ENCODE measurements at regions not wholly inside any gene's neighbourhood (a gene's known extent, or its start where the extent isn't known, plus 50 kb on each side); places are given as distances from the start of the nearest gene placed in this dataset.
"Not testable (repeated sequence)": the region's sequence is repeated elsewhere in the genome, so short reads cannot be mapped to it uniquely, and the experiment has no call there.

GRCh38 chr3:104445252-104445919 lies 921.3 kb upstream of the ALCAM start:
- H3K4me1 ChIP-seq (ENCODE audit: control insufficient read depth, insufficient read depth, low read length); ATAC-seq; H3K27ac ChIP-seq (ENCODE audit: low read length); intact Hi-C loops (cut with DNase I); H3K4me3 ChIP-seq (ENCODE audit: low read length); H3K9me3 ChIP-seq (ENCODE audit: control insufficient read depth, low read length); DNase-seq; H3K27me3 ChIP-seq (ENCODE audit: control insufficient read depth, insufficient read depth): not testable (repeated sequence)
- WGBS = 93% methylated on average over 8 of the region's 9 CpGs

DNA sequence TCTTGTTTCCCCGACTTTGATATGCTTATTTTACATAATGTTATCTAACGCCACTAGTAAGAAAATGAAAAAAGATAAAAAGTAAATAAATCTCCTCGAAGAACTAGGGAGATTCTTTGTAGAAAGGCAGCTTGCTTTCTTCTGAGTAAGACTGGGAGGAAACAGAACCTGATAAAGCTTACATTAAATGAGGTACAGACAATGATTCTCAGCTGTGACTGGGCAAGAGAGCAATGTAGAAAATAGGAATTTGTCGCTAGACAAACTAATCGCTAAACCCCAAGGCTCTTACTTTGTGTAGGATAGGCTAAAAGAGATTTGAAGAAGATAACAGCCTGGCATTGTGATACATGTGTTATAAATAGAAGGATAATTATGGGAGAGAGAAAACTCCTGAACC lies 919.0 kb upstream of the ALCAM start:
- DNase-seq = no peak
- H3K27me3 ChIP-seq (ENCODE audit: control insufficient read depth, insufficient read depth) = no peaks in the 10 kb centered on the region
- no peak overlapping the region for H3K4me3 ChIP-seq (ENCODE audit: low read length)
- no peaks in the 10 kb centered on the region for H3K4me1 ChIP-seq (ENCODE audit: control insufficient read depth, insufficient read depth, low read length)
- WGBS = 34% methylated on average over 5 of the region's 5 CpGs
- H3K9me3 ChIP-seq (ENCODE audit: control insufficient read depth, low read length) = no peaks in the 10 kb centered on the region
- ATAC-seq = no peak
- intact Hi-C loops (cut with DNase I) = no loop called here
- H3K27ac ChIP-seq (ENCODE audit: low read length) = no peak overlapping the region

DNA sequence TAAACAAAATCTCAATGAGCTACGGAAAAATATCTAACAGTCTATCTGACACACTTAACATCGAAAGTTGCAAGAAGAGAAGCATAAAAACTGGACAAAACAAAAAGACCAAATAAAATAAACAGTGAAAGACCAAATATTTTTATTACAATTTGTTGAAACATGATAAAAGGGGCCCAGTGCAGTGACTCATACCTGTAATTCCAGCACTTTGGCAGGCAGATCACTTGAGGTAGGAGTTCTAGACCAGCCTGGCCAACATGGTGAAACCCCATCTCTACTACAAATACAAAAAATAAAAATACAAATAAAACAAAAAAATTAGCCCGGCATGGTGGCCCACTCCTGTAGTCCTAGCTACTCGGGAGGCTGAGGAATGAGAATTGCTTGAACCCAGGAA lies 914.0 kb upstream of the ALCAM start:
- Histone ChIP-seq H3K9me3 (ENCODE audit: control insufficient read depth, low read length) (no peaks in the 10 kb centered on the region), H3K27ac (ENCODE audit: low read length) (no peak overlapping the region), H3K4me1 (ENCODE audit: control insufficient read depth, insufficient read depth, low read length) (no peaks in the 10 kb centered on the region), H3K4me3 (ENCODE audit: low read length) (no peak overlapping the region), H3K27me3 (ENCODE audit: control insufficient read depth, insufficient read depth) (no peaks in the 10 kb centered on the region)
- 86% methylated on average over 4 of the region's 4 CpGs for WGBS
- ATAC-seq (no peak), DNase-seq (no peak)
- intact Hi-C loops (cut with DNase I) = no loop called here

DNA sequence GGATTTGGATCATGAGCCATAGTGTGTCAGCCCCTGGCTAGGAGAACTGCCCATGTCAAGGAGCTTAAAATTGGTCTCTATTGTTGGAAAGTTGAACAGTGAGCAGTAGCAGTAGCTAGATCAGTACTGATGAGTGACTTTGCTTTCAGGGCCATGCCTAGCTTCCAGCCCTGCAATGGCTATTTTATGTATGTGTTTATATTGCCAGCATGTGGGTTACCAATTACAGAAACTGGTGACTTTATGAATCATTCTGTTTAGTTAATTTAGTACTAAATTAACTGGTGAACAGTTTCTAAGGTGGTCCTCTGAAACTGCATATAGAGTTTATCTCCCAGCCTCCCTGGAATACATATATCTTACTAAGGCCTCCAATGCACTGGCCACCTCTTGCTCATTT lies 908.1 kb upstream of the ALCAM start:
- intact Hi-C loops (cut with DNase I) = no loop called here

DNA sequence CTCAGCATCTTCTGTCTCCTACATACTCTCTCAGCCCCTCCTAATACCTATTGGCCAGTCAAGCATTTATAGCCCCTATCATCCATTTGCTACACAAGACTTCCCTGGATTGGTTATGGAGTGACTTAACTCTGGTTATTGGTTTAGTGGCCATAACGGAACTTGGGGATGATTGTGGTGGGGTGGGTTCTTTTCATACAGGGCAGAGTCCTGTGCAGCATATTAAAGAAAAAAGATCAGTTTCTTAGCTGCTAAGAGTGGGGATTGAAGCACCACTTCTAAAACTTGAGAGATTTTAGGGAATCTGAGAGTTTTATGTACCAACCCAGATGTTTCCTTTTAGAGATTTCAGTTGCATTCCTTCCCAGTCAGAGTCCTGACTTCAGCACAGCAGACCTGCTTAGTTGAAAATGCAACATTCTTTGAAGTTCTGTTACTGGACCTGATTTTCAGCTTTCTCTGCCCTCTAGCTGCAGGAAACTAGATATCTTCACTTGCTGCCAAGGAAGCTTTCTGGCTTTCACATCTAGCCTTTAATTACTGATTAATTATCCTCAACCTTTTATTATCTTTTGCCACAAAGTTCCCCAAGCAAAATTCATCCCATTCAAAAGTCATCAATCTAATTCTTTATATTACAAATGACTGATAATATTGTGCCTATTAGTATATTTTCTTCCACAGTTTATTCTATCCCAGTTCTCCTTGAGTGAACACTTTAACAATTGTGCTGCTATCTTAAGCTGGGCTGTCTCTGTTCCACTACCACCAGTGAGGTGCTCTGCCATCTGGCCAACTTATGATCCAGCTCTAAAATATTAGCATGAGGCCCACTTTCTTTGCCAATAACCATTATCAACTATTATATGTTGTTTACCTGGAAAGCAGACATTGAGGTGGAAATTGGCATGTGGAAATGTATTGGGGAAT lies 906.0 kb upstream of the ALCAM start:
- intact Hi-C loops (cut with DNase I) = no loop called here

More for the DNA sequence above, 908.1 kb upstream of the ALCAM start:
- no peaks in the 10 kb centered on the region for H3K27me3 ChIP-seq (ENCODE audit: control insufficient read depth, insufficient read depth)
- H3K4me1 ChIP-seq (ENCODE audit: control insufficient read depth, insufficient read depth, low read length) = peaks cover 3% of the 10 kb centered on the region
- ATAC-seq (no peak), DNase-seq (no peak)
- no peaks in the 10 kb centered on the region for H3K9me3 ChIP-seq (ENCODE audit: control insufficient read depth, low read length)
- H3K4me3 ChIP-seq (ENCODE audit: low read length) = no peak overlapping the region
- no peak overlapping the region for H3K27ac ChIP-seq (ENCODE audit: low read length)

DNA sequence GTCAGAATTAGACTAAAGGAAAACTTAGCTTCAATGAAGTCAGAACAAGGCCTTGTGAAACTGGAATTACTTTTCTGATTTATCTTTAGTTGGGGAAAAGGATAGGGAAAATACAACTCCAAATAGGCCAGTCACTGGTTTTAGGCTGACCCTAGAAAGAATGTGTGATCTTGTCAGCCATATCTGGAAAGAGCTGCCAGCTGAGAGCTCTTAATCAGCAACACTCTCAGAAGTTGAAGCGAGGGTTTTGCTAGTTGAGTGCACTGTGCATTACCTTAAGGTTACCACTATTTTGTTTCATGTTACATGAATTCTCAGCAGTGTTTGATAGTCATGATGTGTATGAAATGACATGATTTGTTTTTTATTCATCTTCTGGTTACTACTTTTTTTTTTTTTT lies 905.3 kb upstream of the ALCAM start:
- no peak for DNase-seq
- WGBS = 25% methylated on average over 1 of the region's 1 CpG
- no peak overlapping the region for H3K27ac ChIP-seq (ENCODE audit: low read length)
- H3K27me3 ChIP-seq (ENCODE audit: control insufficient read depth, insufficient read depth) = no peaks in the 10 kb centered on the region
- intact Hi-C loops (cut with DNase I) = no loop called here
- peak; percentile 65 to 92 for ATAC-seq
- no peak overlapping the region for H3K4me3 ChIP-seq (ENCODE audit: low read length)
- peaks cover 3% of the 10 kb centered on the region for H3K4me1 ChIP-seq (ENCODE audit: control insufficient read depth, insufficient read depth, low read length)
- no peaks in the 10 kb centered on the region for H3K9me3 ChIP-seq (ENCODE audit: control insufficient read depth, low read length)

More for the DNA sequence above, 906.0 kb upstream of the ALCAM start:
- 54% methylated on average over 1 of the region's 1 CpG for WGBS
- no peaks in the 10 kb centered on the region for H3K27me3 ChIP-seq (ENCODE audit: control insufficient read depth, insufficient read depth)
- no peak for DNase-seq
- H3K4me3 ChIP-seq (ENCODE audit: low read length) = no peak overlapping the region
- H3K9me3 ChIP-seq (ENCODE audit: control insufficient read depth, low read length) = no peaks in the 10 kb centered on the region
- ATAC-seq = peak in 1 of 2 donors; percentile 51
- H3K4me1 ChIP-seq (ENCODE audit: control insufficient read depth, insufficient read depth, low read length) = peaks cover 3% of the 10 kb centered on the region
- no peak overlapping the region for H3K27ac ChIP-seq (ENCODE audit: low read length)

DNA sequence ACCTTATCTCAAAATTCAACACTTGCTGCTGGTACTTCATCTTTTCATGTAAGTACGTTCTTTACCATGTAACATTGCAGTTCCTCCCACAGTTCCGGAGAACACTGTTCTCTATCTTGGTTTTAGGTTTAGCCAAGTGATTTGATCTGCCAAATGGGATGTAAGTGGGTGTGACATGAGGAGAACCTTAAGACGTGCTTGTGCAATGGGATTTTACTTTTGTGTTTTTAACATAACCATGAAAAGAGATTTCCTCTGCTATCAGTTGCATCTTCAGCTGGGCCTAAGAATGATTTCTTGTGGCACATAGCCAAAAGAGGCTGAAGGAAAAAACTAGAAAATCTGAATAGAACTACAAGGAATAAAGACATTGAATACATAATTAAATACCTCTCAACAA lies 894.5 kb upstream of the ALCAM start:
- Histone ChIP-seq H3K27me3 (ENCODE audit: control insufficient read depth, insufficient read depth) (no peaks in the 10 kb centered on the region), H3K27ac (ENCODE audit: low read length) (no peak overlapping the region), H3K4me3 (ENCODE audit: low read length) (no peak overlapping the region), H3K9me3 (ENCODE audit: control insufficient read depth, low read length) (no peaks in the 10 kb centered on the region), H3K4me1 (ENCODE audit: control insufficient read depth, insufficient read depth, low read length) (no peaks in the 10 kb centered on the region)
- DNase-seq = no peak
- intact Hi-C loops (cut with DNase I) = no loop called here
- no peak for ATAC-seq
- 35% methylated on average over 3 of the region's 3 CpGs for WGBS

DNA sequence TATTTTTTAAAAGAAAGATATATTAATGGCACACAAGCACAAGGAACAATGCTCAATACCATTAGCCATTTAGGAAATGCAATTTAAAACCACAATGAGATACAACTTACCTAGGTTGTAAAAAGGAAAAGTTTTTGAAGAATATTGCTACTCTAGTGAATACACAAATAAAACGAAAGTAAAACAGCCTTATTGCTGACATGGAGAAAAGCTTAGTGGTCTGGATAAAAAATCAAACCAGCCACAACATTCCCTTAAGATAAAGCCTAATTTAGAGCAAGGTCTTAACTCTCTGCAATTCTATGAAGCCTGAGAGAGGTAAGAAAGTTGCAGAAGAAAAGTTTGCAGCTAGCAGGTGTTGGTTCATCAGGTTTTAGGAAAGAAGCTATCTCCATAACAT lies 892.7 kb upstream of the ALCAM start:
- ATAC-seq = no peak
- H3K27ac ChIP-seq (ENCODE audit: low read length) = no peak overlapping the region
- H3K9me3 ChIP-seq (ENCODE audit: control insufficient read depth, low read length) = no peaks in the 10 kb centered on the region
- no peak for DNase-seq
- 72% methylated on average over 1 of the region's 1 CpG for WGBS
- intact Hi-C loops (cut with DNase I) = no loop called here
- no peaks in the 10 kb centered on the region for H3K27me3 ChIP-seq (ENCODE audit: control insufficient read depth, insufficient read depth)
- H3K4me1 ChIP-seq (ENCODE audit: control insufficient read depth, insufficient read depth, low read length) = no peaks in the 10 kb centered on the region
- H3K4me3 ChIP-seq (ENCODE audit: low read length) = no peak overlapping the region

- no peak for DNase-seq
- intact Hi-C loops (cut with DNase I) = no loop called here
- no peak overlapping the region for H3K27ac ChIP-seq (ENCODE audit: low read length)
- 96% methylated on average over 24 of the region's 24 CpGs for WGBS
- no peak for ATAC-seq
- H3K27me3 ChIP-seq (ENCODE audit: control insufficient read depth, insufficient read depth) = no peaks in the 10 kb centered on the region
- no peaks in the 10 kb centered on the region for H3K4me1 ChIP-seq (ENCODE audit: control insufficient read depth, insufficient read depth, low read length)
- H3K9me3 ChIP-seq (ENCODE audit: control insufficient read depth, low read length) = no peaks in the 10 kb centered on the region
- H3K4me3 ChIP-seq (ENCODE audit: low read length) = no peak overlapping the region
These were observed 863.7 kb upstream of the ALCAM start for GRCh38 chr3:104503022-104503421.

GRCh38 chr3:104510131-104510849 lies 856.4 kb upstream of the ALCAM start:
- WGBS = 64% methylated on average over 3 of the region's 3 CpGs
- no peak for ATAC-seq
- intact Hi-C loops (cut with DNase I) = no loop called here

DNA sequence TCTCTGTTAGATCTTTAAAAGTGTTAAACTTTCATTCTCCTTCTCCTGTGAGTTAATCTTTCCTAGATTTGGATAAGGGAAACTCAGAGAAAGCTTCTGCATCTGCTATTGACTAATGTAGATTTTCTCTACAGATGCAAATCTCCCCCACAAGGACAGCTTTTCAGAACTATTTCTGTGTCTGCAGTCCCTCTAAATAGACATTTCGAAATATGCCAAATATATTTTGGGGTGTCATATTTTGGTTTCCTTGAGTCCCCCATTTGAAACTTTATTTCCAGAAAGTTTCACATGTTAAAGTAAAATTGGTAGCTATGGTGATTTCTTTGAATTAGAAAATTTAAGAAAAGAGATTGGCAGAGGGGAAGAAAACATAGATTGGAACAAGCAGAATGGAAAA lies 852.3 kb upstream of the ALCAM start:
- no peaks in the 10 kb centered on the region for H3K9me3 ChIP-seq (ENCODE audit: control insufficient read depth, low read length)
- DNase-seq (no peak), ATAC-seq (no peak)
- H3K4me1 ChIP-seq (ENCODE audit: control insufficient read depth, insufficient read depth, low read length) = no peaks in the 10 kb centered on the region
- WGBS = 85% methylated on average over 1 of the region's 1 CpG
- no peak overlapping the region for H3K27ac ChIP-seq (ENCODE audit: low read length)
- intact Hi-C loops (cut with DNase I) = no loop called here
- no peaks in the 10 kb centered on the region for H3K27me3 ChIP-seq (ENCODE audit: control insufficient read depth, insufficient read depth)
- no peak overlapping the region for H3K4me3 ChIP-seq (ENCODE audit: low read length)

More at GRCh38 chr3:104510131-104510849, 856.4 kb upstream of the ALCAM start:
- Histone ChIP-seq H3K9me3 (ENCODE audit: control insufficient read depth, low read length) (no peaks in the 10 kb centered on the region), H3K27me3 (ENCODE audit: control insufficient read depth, insufficient read depth) (no peaks in the 10 kb centered on the region), H3K4me3 (ENCODE audit: low read length) (no peak overlapping the region), H3K27ac (ENCODE audit: low read length) (no peak overlapping the region), H3K4me1 (ENCODE audit: control insufficient read depth, insufficient read depth, low read length) (no peaks in the 10 kb centered on the region)
- no peak for DNase-seq
